Jurkat, Clone E6-1 (cell line): ENCODE measurements at regions not wholly inside any gene's neighbourhood (a gene's known extent, or its start where the extent isn't known, plus 50 kb on each side); places are given as distances from the start of the nearest gene placed in this dataset.

Experiments
- DNase-seq: peaks from one replicate; pipeline ENCODE4 v3.0.0-alpha.2; 2011; ENCODE audit warnings: low read depth, low spot score
- H3K4me3 ChIP-seq: 2 replicates; pipeline ENCODE4 v1.5.1; 2011; ENCODE audit warnings: mild to moderate bottlenecking, low read length, control low read depth, moderate library complexity

DNA sequence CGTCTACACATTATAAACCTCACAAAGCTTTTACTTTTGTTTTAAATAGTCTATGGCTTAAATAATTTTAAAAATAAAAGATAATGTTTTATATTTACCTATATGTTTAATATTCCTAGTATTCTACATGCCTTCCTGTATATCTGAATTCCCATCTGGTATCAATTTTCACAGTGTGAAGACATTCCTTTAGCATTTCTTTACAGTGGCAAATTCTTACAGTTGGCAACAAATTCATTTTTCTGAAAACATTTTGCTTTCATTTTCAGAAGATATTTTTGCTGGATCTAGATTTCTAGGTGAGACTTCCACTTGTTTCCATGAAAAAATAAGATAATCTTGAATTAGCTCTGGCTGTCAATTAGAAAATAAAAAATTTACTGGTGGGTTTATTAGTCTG, 471.4 kb upstream of the NAALADL2 start:
- no peak for DNase-seq
- H3K4me3 ChIP-seq, result no peak overlapping the region

DNA sequence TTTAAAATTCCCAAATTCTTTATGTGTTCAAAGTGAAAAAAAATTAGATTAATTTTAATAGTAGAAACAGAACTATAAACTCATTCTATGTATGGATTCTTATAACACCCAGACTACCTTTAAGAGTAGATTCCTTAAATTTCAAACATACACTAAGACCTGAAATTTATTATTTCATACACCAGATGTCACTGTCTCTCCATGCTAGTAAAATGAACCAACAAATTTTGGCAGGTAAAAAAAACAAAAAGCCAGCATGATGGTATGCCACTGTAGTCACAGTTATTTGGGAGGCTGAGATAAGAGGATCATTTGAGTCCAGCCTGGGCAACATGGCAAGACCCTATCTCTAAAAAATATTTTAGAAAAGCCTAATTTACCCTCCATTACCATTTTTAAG, 461.3 kb upstream of the NAALADL2 start:
- H3K4me3 ChIP-seq, result no peak overlapping the region
- DNase-seq, result peak; percentile 35

DNA sequence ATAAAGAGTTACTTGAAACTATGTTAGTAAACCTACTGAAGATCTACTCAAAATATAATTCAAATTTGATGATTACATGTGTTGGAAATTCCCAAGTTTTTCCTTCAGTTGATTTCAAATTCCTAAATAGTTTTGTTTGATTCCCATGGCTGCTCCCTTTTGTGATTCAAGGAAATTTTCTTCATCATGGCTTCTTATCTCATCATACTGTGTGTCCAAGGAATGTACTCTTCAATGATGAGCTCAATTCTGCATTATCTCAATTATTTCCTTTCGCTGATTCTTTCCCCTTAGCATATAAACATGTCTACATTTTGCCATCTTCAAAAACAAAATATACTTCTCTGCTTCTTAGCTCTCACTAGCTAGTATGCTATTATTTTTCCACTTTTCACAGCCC, 460.4 kb upstream of the NAALADL2 start:
- no peak overlapping the region for H3K4me3 ChIP-seq
- no peak for DNase-seq

DNA sequence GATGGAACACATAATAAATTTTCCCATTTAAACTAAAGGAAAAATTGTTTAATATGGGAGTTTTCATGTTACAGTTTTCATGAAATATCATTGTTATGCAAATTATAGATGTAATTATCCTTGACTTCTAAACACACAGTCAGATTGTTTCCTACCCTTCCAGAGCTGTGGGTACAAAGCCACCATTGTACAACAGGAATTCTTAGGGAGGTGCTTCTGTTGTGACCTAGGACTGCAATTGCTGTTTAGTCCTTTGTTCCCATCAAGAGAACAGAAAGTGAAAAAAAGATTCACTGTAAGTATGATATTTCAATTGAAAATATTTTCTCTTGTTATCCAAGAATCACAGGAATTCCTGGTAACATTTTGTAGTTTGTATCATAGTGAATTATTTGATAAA, 455.3 kb upstream of the NAALADL2 start:
- no peak for DNase-seq
- H3K4me3 ChIP-seq, result no peak overlapping the region

DNA sequence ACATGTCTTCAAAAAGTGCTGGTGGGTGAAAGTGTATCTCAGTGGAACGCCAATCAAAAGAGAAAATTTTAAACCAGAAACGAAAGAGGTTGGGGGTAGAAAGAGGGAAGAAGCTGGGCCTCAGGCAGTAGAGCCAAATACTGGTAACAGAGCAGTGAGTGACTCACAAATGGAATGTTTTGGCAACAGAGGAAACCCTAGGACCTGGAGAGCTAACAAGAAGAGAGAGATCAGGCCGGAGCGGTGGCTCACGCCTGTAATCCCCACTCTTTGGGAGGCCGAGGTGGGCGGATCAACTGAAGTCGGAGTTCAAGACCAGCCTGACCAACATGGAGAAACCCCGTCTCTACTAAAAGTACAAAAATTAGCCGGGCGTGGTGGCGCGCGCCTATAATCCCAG, 450.8 kb upstream of the NAALADL2 start:
- no peak overlapping the region for H3K4me3 ChIP-seq
- DNase-seq, result no peak

DNA sequence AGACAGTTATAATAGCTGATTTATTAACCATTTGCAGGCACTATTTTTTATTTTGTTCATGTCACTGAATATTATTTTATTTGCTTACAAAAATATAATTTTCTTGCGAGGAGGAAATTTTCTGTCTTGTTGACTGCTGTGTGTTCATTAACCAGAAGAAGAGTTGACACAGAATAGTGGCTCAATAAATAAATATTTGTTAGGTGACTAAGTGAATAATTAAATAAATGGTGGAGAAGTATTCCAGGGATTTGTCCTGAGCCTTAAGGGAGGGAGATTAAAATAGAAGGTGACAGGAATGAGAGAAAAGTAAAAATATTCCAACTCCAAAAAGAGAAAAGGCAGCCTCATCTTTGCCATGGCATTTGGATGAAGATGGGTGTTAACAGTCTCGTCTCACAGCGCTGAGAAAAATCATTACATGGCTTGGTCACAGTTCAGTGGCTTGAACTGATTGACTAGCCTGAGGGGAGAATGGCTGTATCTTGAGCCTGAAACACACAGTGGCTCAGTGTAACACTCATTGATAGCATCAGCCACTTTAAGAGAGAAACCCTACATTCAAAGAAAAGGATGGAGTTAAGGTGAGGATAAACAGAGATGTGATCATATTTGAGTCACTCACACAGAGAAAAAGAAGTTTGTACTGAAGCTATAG, 449.9 kb upstream of the NAALADL2 start:
- DNase-seq, result no peak
- H3K4me3 ChIP-seq, result no peak overlapping the region

DNA sequence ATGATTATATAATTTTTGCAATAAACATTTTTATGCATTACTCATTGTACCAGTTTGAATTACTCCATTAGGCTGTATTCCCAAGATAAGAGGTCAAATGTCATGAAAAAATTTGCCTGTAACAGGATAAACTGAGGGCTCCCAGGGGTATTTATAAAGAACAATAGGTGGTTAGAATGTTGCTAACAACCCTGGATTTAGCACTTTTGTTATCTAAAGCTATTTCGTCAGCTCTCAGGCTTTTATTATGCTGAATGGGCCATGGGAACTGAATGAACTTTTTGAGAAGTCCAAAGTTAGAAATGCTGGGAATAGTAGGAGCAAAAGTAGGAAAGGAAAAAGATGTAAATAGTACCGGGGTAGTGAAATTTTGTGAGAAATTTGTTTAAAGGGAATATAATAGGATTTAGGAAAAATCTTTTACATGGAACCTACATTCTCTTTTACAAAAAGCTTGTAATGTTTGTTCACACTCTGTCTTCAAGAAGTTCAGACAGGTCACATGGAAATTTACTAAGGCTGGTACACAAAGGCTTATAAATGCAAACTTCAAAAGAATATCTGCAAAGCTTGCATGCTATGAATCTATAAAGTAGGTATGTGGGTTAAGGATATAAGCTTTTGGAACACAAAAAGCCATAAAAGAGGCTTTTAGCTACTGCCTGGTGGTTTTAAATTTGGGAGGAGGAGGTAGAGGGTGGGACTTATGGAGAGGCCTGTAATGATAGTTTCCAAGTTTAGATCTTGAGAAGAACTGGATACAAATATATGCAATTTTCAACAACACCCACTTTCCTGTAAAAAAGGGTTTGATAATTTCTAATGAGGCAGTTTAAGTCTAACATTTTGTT, 445.8 kb upstream of the NAALADL2 start:
- H3K4me3 ChIP-seq, result no peak overlapping the region
- no peak for DNase-seq

DNA sequence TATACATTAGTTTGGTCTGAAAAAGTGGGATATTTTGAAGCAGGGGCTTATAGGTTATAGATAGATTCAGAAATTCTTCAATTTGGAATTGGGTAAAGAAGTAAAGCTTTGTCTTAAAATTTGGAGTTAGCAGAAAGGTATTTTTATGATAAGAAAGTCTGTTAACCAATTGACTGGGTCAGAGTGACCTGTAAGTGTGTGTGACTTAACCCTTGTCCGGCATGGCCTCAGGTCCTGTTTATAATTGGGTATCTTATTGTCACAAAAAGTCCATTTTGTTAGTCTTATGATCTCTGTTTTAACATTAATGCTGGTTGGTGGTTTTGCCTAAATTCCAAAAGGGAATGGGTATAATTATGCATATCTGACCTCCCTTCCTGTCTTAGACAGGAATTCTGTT, 444.2 kb upstream of the NAALADL2 start:
- no peak overlapping the region for H3K4me3 ChIP-seq
- DNase-seq, result no peak

DNA sequence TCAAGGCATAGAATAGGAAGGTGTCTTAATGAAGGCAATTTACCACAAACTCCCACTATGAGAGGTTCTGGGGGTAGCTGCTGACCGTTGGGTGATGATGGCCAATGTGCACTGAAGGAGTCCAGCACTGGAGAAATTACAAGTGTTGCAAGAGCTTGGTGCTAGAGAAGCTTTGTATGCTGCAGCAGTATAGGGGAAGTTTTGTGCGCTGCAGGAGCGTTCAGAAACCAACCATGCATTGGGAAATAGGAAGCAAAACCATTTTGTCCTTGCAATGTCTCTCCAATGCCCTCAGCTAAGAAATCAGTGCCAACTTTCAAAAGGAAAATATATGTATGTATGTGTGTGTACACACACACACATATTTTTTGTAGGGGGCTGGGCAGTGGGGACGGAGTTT, 441.6 kb upstream of the NAALADL2 start:
- DNase-seq, result no peak
- H3K4me3 ChIP-seq, result no peak overlapping the region

DNA sequence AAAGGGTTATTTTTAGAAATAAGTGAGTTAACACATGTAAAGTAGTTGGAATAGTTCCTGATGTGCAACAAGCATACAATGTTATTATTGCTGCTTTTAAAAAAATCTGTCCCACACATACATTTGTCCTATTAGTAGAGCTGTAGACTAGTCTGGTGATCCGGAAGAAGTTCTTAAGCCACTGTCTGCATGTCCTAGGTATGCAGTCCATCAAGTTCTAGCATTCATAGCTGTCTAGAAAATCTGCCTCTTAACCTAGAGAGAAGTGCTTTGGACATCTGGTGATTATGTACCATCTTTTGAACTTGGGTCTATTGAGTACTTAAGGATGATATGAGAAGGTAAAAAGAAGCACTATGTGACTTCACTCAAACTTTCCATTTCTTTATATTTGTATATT, 439.9 kb upstream of the NAALADL2 start:
- H3K4me3 ChIP-seq, result no peak overlapping the region
- DNase-seq, result no peak

DNA sequence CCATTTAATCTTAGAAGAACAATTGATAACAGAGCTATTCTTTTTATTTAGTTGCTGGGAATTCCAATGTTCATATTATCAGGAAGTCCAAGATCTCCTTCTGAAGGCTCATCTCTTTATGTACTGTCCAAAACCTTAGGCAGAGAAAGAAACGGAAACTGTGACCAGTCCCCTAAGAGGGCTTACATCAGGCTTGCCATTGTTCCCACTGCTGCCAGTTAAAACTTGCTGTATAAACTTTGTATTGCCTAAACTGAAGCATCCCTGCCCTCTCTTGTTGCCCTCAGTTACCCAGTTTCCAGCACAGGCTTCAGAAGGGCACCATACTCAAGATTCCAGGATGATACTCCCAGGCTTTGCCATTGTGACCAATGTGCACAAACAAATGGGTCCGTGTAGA, 435.2 kb upstream of the NAALADL2 start:
- DNase-seq, result no peak
- H3K4me3 ChIP-seq, result no peak overlapping the region

DNA sequence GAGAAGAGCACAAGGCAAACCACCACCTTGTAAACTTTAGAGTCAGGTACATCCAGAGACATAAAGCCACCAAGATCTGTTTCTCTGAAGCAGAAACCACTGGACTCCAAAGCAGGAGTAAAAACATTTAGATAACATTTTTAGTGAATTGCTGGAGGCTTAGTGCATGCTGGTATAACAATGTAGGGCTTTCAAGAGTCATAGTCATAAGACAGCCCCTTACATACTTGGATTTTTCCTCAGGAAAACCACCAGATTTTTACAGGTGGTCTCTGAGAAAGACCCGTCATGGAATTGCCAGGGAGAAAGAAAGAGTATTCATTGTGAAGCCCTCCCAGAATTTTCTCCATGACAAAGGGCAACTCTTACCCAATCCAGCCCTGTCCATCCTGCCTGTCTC, 434.5 kb upstream of the NAALADL2 start:
- no peak for DNase-seq
- no peak overlapping the region for H3K4me3 ChIP-seq

DNA sequence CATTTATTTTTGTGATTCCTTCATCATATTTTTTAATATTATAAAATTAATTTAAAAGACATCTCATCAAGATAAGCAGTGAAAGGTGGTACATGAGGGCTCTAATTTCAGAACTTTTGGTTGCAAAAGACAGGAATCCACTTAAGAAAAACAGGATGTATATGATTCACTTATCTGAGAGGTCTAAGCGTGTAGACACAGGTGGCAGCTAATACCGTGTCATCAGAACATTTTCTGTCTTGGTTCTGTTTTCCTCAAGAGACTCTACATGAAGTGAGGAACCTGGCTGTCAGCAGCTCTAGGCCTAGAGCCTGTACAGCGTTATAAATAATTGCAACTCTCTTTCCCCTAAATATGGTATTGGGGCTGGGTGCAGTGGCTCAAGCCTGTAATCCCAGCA, 433.7 kb upstream of the NAALADL2 start:
- no peak overlapping the region for H3K4me3 ChIP-seq
- no peak for DNase-seq

DNA sequence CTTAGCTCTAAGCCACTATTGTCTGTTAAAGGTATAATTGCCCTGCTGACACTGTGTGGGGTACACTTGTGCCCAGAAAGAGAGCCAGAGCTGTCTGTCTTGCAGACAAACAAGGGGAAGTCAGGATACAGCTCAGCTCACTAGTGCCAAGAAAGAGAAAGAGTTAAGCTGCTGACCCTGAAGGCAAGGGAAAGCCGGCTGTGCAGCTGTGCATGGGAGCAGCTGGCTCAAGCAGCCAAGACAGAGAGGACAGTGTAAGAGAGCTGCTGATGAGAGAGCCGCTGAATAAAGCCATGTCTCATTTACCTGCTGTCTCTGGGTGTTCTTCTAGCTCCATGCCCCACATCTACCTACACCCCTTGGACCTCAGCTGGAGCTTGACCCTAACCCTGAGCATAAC, 428.1 kb upstream of the NAALADL2 start:
- no peak overlapping the region for H3K4me3 ChIP-seq
- DNase-seq, result no peak

DNA sequence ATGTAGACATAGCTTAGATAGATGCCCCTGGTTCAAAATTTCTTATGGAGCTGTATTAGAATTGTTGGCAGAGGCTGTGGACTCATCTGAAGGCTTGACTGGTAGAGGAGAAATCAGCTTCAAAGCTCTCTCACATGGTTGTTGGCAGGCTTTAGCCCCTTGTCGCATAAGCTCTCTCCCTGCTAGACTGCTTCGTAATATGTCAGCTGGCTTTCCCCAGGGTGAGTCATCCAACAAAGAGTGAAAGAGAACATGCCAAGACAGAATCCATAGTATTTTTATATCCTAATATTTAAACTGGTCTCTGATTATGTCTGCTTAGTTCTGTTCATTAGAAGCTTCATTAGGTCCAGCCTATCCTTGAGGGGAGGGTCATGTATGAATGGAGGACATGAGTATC, 427.4 kb upstream of the NAALADL2 start:
- no peak for DNase-seq
- H3K4me3 ChIP-seq, result no peak overlapping the region

DNA sequence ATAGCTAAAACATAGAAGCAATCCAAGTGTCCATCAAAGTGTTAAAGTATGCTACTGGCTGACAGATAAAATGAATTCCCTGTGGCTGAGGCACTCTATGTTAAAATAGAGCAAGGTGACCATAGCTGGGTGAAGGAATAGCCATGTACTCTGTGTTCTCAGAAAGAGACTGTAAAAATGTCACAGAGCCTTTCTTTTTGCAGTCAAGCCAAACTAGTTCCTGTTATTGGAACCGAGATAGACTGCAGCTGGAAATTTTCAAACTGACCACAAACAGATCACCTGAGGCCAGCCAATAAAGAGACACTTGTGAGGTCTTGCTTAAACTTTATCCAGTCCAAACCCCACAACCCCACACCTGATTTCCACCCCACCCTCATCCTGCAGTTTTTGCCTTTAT, 422.8 kb upstream of the NAALADL2 start:
- no peak for DNase-seq
- no peak overlapping the region for H3K4me3 ChIP-seq

DNA sequence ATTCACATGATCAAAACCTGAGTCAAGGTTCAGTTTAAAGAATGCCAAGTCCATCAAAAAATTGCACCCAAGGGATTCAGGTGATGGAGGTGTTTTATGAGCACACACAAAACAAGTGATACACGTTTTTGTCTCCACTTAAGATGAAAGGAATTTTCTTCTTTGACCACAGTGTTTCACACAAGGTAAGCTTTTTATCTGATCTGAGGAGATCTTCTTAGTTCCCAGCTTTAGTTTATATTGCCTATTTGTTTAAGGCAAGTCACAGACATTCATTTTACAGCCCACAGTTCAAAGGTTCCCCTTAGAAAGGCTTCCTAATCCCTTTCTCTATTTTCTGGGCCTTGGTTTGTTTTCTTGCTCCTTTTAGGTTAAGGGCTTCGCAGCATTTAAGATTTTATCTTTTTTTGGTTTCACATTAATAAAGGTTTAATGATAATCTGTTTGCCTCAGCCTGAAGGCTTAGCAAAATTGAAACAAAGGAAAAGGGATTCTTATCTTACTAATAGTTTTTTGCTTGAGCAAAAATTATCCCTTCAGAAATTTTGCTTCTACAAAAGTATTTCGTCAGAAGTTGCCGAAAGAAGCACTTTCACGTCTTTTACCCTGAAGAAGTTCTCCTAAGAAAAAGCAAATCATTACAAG, 420.5 kb upstream of the NAALADL2 start:
- H3K4me3 ChIP-seq, result no peak overlapping the region
- DNase-seq, result no peak

DNA sequence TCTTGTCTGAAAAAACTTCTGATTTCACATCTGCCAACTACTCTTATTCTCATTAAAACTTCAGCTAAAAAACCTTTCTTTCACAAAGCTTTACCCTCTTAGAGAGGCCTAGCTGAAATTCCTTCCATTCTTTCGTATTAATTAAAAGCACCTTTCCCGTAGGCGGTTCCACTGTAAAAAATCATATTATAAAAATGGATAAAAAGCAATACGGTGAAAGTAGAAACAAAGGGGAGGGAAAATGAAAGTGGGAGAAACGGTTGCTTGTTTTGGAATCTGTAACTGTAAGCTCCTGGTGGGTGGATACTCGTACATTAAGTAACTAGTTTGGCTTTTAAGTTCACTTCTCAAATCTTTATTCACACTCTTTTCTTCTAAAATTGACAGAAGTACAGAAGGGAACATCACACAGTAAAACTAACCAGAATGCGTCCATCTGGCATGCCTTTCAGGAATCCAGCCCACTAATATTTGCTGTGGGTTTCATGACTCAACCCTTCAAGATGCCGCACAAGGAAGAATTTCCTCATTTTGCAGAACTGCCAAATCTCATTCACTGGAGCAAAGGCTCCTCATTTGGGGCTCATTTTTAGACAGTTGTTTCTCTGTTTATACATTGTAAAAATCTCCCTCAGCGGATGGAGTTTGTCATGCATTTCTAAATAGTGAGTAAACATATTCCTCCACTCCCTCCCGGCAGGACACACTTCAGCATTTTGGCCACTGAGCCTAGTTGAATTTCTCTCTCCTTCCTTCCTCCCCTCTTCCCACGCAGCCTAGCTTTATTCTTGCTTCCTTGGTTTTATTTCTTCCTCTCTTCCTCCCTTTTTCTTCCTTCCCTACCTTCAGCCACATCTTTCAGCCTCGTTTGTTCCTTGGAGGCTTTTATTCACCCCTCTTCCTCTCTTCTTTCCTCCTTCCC, 419.5 kb upstream of the NAALADL2 start:
- no peak for DNase-seq
- H3K4me3 ChIP-seq, result peak overlapping the region; percentile 72

DNA sequence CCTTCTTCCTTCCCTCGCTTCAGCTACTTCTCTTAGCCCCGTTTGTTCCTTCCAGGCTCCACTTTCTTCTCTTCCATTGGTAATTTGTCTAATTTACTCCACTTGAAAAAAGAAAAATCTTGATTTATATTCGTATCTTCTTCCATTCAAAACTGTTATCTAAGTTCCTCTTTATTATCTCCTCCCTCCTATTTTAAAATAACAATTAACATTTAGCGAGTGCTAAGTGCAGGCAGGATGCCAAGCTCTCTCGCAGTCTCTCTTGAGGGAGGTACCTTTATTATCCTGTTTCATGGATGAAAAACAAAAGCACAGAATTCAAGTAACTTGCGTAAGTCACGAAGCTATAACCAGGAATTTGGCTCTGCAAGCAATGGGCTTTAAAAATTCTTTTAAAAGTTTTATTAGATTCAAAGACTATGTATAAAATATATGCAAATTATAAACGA, 418.9 kb upstream of the NAALADL2 start:
- DNase-seq, result peak; percentile 11
- peak overlapping the region; percentile 72 for H3K4me3 ChIP-seq
